GM12878 (cell line): ENCODE measurements at regions not wholly inside any gene's neighbourhood (a gene's known extent, or its start where the extent isn't known, plus 50 kb on each side); places are given as distances from the start of the nearest gene placed in this dataset.

Experiments used
- ATAC-seq: fragments of 200-7000 bp; cut with Tn5 transposase; 3 replicates; pipeline ENCODE4 v1.9.1; 2020; ENCODE audit warnings: mild to moderate bottlenecking, moderate library complexity
- BruUV-seq: library from RNA; stranded (reverse); fragments of 400-500 nt; replicated peaks from 2 replicates; lab custom pipeline; 2021; lab: Mats Ljungman, UMichigan
- CTCF ChIA-PET: fragments of 300-600 bp; sonication (Branson Sonifier 250); formaldehyde crosslinking; extraction: SDS; loops from one replicate; lab custom pipeline; 2021; ENCODE audit warnings: inconsistent platforms; lab: Yijun Ruan, JAX
- POLR2A ChIA-PET: fragments of 350-600 bp; formaldehyde crosslinking; extraction: SDS; loops from one replicate; lab custom pipeline; 2021; ENCODE audit warnings: inconsistent platforms; lab: Charles Lee
- RAD21 ChIA-PET: fragments of 300-600 bp; sonication (Branson Sonifier 250); formaldehyde crosslinking; loops from one replicate; lab custom pipeline; 2023; ENCODE audit warnings: antibody characterized with exemption; ENCODE audit not compliant: unreplicated experiment; lab: Charles Lee
- SMC1A ChIA-PET: fragments of 300-600 bp; sonication (Branson Sonifier 250); formaldehyde crosslinking; loops from one replicate; lab custom pipeline; 2023; ENCODE audit not compliant: unreplicated experiment, uncharacterized antibody; lab: Charles Lee
- DNase-seq: peaks from one replicate; pipeline ENCODE4 v3.0.0-alpha.2; 2011; ENCODE audit warnings: low read depth, low spot score
- FAIRE-seq: peaks from 3 replicates; lab custom pipeline; 2011; peaks lifted over from hg19 to GRCh38; lab: Jason Lieb, UNC
- H2AFZ ChIP-seq: 2 replicates; pipeline ENCODE4 v1.6.0; 2011; ENCODE audit warnings: low read depth, low read length, control low read depth; ENCODE audit not compliant: control insufficient read depth
- H3K27ac ChIP-seq: 2 replicates; pipeline ENCODE4 v1.5.1; 2011; ENCODE audit warnings: control low read depth; ENCODE audit not compliant: control insufficient read depth, insufficient read depth
- H3K27me3 ChIP-seq, 2 experiments: replicated peaks in 1 of 2; 2 replicates each; pipeline versions ENCODE4 v1.6.0 to v1.6.1; 2011; ENCODE audit warnings: low read length in 1 of 2; ENCODE audit not compliant: control insufficient read depth in 2 of 2, insufficient read depth in 2 of 2
- H3K36me3 ChIP-seq, 2 experiments: 2 replicates each; pipeline ENCODE4 v1.5.1; 2011; ENCODE audit warnings: low read length in 1 of 2; ENCODE audit not compliant: control insufficient read depth in 2 of 2, insufficient read depth in 2 of 2
- H3K4me1 ChIP-seq: 2 replicates; pipeline ENCODE4 v1.6.1; 2011; ENCODE audit warnings: mild to moderate bottlenecking, low read length, moderate library complexity, mixed read lengths; ENCODE audit not compliant: control insufficient read depth, insufficient read depth
- H3K4me2 ChIP-seq: 2 replicates; pipeline ENCODE4 v1.6.0; 2011; ENCODE audit warnings: control low read depth; ENCODE audit not compliant: control insufficient read depth, insufficient read depth
- H3K4me3 ChIP-seq: fragments of 200-600 bp; sonication (generic); 2 replicates; pipeline ENCODE4 v1.5.1; 2016
- H3K79me2 ChIP-seq: 2 replicates; pipeline ENCODE4 v1.6.0; 2011; ENCODE audit warnings: low read length; ENCODE audit not compliant: control insufficient read depth, insufficient read depth
- H3K9ac ChIP-seq: 2 replicates; pipeline ENCODE4 v1.8.0; 2011; ENCODE audit warnings: low read length, control low read depth, mixed read lengths; ENCODE audit not compliant: control insufficient read depth, insufficient read depth
- H3K9me3 ChIP-seq: replicated peaks from 3 replicates; pipeline ENCODE4 v1.5.1; 2011; ENCODE audit warnings: mild to moderate bottlenecking, low read length; ENCODE audit not compliant: control insufficient read depth, insufficient read depth
- H4K20me1 ChIP-seq: 2 replicates; pipeline ENCODE4 v1.6.0; 2011; ENCODE audit not compliant: control insufficient read depth, insufficient read depth
- CBFB ChIP-seq: IDR thresholded peaks from 2 replicates; pipeline ENCODE4 v1.6.1; 2016; ENCODE audit warnings: antibody characterized with exemption, low read depth
- CBX5 ChIP-seq: sonication (generic); IDR thresholded peaks from 2 replicates; pipeline ENCODE4 v1.6.1; 2016; ENCODE audit warnings: low read depth, moderate library complexity, mild to moderate bottlenecking, inconsistent platforms
- CEBPB ChIP-seq, 2 experiments: fragments of 150-350 bp in 1 of 2; IDR thresholded peaks; 2 replicates each; pipeline ENCODE4 v1.6.1; 2012 to 2014; ENCODE audit warnings: low read depth in 2 of 2, low read length in 2 of 2, borderline replicate concordance in 1 of 2, inconsistent platforms in 1 of 2
- CHD4 ChIP-seq: fragments of 200-600 bp; sonication (generic); IDR thresholded peaks from 2 replicates; pipeline ENCODE4 v1.6.1; 2016; ENCODE audit warnings: mild to moderate bottlenecking
- DPF2 ChIP-seq: fragments of 450-650 bp; IDR thresholded peaks from 2 replicates; pipeline ENCODE4 v1.6.1; 2017; ENCODE audit warnings: mild to moderate bottlenecking
- FOS ChIP-seq: IDR thresholded peaks from 3 replicates; pipeline ENCODE4 v1.6.1; 2011; ENCODE audit warnings: borderline replicate concordance; ENCODE audit not compliant: insufficient read length; ENCODE audit errors: extremely low read depth
- MTA2 ChIP-seq: fragments of 450-650 bp; IDR thresholded peaks from 2 replicates; pipeline ENCODE4 v1.6.1; 2016; ENCODE audit warnings: low read depth, mild to moderate bottlenecking, moderate library complexity
- POLR2A ChIP-seq: IDR thresholded peaks from 2 replicates; pipeline ENCODE4 v1.6.1; 2011; ENCODE audit warnings: low read depth, mild to moderate bottlenecking, low read length
- POU2F2 ChIP-seq: IDR thresholded peaks from 3 replicates; pipeline ENCODE4 v1.6.1; 2011; ENCODE audit warnings: low read depth, mild to moderate bottlenecking, low read length, borderline replicate concordance
- RELA ChIP-seq: fragments of 450-650 bp; IDR thresholded peaks from 2 replicates; pipeline ENCODE4 v1.8.0; 2014; ENCODE audit warnings: borderline replicate concordance; ENCODE audit not compliant: partially characterized antibody
- SP1 ChIP-seq: IDR thresholded peaks from one replicate; pipeline ENCODE4 v1.6.1; 2011; ENCODE audit warnings: low read depth, low read length
- SPI1 ChIP-seq: IDR thresholded peaks from 2 replicates; pipeline ENCODE4 v1.6.1; 2011; ENCODE audit warnings: low read depth, mild to moderate bottlenecking, low read length, moderate library complexity, borderline replicate concordance; ENCODE audit not compliant: insufficient read depth
- STAT1 ChIP-seq: fragments of 450-650 bp; conservative IDR thresholded peaks from 2 replicates; pipeline ENCODE4 v1.6.1; 2014; ENCODE audit warnings: antibody characterized with exemption, mild to moderate bottlenecking
- SUZ12 ChIP-seq: fragments of 200-600 bp; sonication (generic); IDR thresholded peaks from one replicate; pipeline ENCODE4 v1.6.1; 2018; ENCODE audit warnings: antibody characterized with exemption, mild to moderate bottlenecking; ENCODE audit not compliant: unreplicated experiment
- TCF3 ChIP-seq: IDR thresholded peaks from 2 replicates; pipeline ENCODE4 v1.6.1; 2012; ENCODE audit warnings: low read depth, mild to moderate bottlenecking, low read length, borderline replicate concordance; ENCODE audit not compliant: insufficient read depth
- WRNIP1 ChIP-seq: IDR thresholded peaks from 2 replicates; pipeline ENCODE4 v1.6.1; 2011; ENCODE audit warnings: low read depth, low read length, improper control_type of control experiment, borderline replicate concordance
- ZBED1 ChIP-seq: IDR thresholded peaks from 2 replicates; pipeline ENCODE4 v1.6.1; 2016; ENCODE audit warnings: borderline replicate concordance
- ZSCAN29 ChIP-seq: fragments of 450-650 bp; IDR thresholded peaks from 2 replicates; pipeline ENCODE4 v1.6.1; 2017; ENCODE audit warnings: mild to moderate bottlenecking, moderate library complexity
- WGBS: methylation state at CpG from one replicate; pipeline ENCODE4 v1.1.6; 2016; ENCODE audit warnings: low lambda C conversion rate; ENCODE audit not compliant: insufficient replicate concordance, insufficient coverage; ENCODE audit errors: missing lambda C conversion rate; 5-methylcytosine and 5-hydroxymethylcytosine counted together
- in situ Hi-C: fragments of 300-500 bp; cut with MboI; formaldehyde crosslinking; loops from 9 replicates; pipeline ENCODE4 v1.14.3; 2018; ENCODE audit warnings: mixed read lengths
- intact Hi-C: fragments of 100-400 bp; cut with micrococcal nuclease; formaldehyde crosslinking; loops from one replicate; pipeline ENCODE4 v1.14.2; 2022; ENCODE audit not compliant: unreplicated experiment
- TF ChIP-seq, protein P1 (sequence below), 3 experiments: IDR thresholded peaks in 2 of 3; conservative IDR thresholded peaks in 1 of 3; 2 replicates each; pipeline ENCODE4 v1.5.1; 2011; ENCODE audit warnings: low read depth in 3 of 3, low read length in 3 of 3, mild to moderate bottlenecking in 3 of 3, control low read depth in 2 of 3, moderate library complexity in 2 of 3, inconsistent platforms in 1 of 3, mixed read lengths in 1 of 3; ENCODE audit not compliant: control insufficient read depth in 2 of 3, insufficient read depth in 1 of 3; ENCODE audit errors: extremely low read depth in 1 of 3

DNA sequence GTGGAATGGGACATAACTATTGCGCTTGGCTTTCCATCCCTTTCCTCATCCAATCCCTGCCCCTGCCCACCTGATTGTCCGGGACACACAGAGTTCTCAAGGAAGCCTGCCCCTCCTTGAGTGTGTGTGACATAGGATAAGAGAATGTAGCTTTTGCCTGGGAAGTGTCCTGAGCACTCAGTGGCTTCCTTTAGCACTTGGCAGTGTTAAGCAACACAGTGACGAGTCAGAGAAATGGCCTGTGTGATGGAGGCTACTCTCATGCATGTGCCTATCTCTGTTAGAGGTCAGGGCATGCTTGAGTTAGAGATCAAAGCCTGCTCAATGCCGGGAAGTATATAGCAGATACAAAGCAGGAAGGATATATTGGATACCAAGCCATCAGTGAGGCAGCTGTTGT, 289.5 kb downstream of the SIPA1L2 start:
- no peak overlapping the region for H3K4me3 ChIP-seq
- POLR2A ChIA-PET: no interaction called here
- CTCF ChIA-PET: no interaction called here
- FAIRE-seq: no peak
- no peaks in the 10 kb centered on the region for H4K20me1 ChIP-seq
- 0 out of 4 replicates have a peak, but pooled peaks cover 0 to 2% of the 10 kb centered on the region in 2 experiments for H3K27me3 ChIP-seq
- H3K79me2 ChIP-seq: no peaks in the 10 kb centered on the region
- peaks cover 3% of the 10 kb centered on the region; the same call in 1 of the 3 replicates for H3K9me3 ChIP-seq
- ATAC-seq: no peak
- TF ChIP-seq STAT1 (no peak), DPF2 (no peak), TCF3 (no peak), MTA2 (no peak), SUZ12 (no peak), SP1 (no peak), POLR2A (no peak), ZBED1 (no peak), CHD4 (no peak), CBX5 (no peak), FOS (no peak), CEBPB (IDR thresholded peaks at IDR 0.05; ENCODE audit: borderline replicate concordance in 1 of 2, low read depth in 2 of 2, low read length in 2 of 2) (no peak), CBFB (no peak), ZSCAN29 (no peak), POU2F2 (no peak), RELA (no peak), SPI1 (no peak), WRNIP1 (no peak)
- TF ChIP-seq, protein P1, sequence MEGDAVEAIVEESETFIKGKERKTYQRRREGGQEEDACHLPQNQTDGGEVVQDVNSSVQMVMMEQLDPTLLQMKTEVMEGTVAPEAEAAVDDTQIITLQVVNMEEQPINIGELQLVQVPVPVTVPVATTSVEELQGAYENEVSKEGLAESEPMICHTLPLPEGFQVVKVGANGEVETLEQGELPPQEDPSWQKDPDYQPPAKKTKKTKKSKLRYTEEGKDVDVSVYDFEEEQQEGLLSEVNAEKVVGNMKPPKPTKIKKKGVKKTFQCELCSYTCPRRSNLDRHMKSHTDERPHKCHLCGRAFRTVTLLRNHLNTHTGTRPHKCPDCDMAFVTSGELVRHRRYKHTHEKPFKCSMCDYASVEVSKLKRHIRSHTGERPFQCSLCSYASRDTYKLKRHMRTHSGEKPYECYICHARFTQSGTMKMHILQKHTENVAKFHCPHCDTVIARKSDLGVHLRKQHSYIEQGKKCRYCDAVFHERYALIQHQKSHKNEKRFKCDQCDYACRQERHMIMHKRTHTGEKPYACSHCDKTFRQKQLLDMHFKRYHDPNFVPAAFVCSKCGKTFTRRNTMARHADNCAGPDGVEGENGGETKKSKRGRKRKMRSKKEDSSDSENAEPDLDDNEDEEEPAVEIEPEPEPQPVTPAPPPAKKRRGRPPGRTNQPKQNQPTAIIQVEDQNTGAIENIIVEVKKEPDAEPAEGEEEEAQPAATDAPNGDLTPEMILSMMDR (IDR thresholded peaks at IDR 0.05 in 2 of 3, conservative IDR thresholded peaks at IDR 0.05 in 1 of 3; ENCODE audit: control insufficient read depth in 2 of 3, extremely low read depth in 1 of 3, insufficient read depth in 1 of 3, low read depth in 3 of 3, low read length in 3 of 3): no peak
- no peak overlapping the region for H3K9ac ChIP-seq
- H3K4me2 ChIP-seq: no peak overlapping the region
- H3K27ac ChIP-seq: no peak overlapping the region
- in situ Hi-C loops (no loop called here), intact Hi-C loops (no loop called here)
- BruUV-seq: no TSS peak
- H3K36me3 ChIP-seq: no peaks in the 10 kb centered on the region
- SMC1A ChIA-PET: no interaction called here
- no peak for DNase-seq
- no peaks in the 10 kb centered on the region for H3K4me1 ChIP-seq
- RAD21 ChIA-PET: no interaction called here
- 16% methylated on average over 4 of the region's 4 CpGs for WGBS
- no peak overlapping the region for H2AFZ ChIP-seq
